ENCODE measurements at regions not wholly inside any gene's neighbourhood (a gene's known extent, or its start where the extent isn't known, plus 50 kb on each side); places are given as distances from the start of the nearest gene placed in this dataset.

GRCh38 chr3:162329514-162329913, 832.9 kb downstream of the OTOL1 start:
- Histone ChIP-seq H3K9me3 (no peaks in the 10 kb centered on the region; the same call in 1 of the 2 replicates), H3K36me3 (replicated peaks) (no peaks in the 10 kb centered on the region), H3K4me3 (no peak overlapping the region), H3K4me1 (no peaks in the 10 kb centered on the region), H3K27me3 (ENCODE audit: low read depth) (no peaks in the 10 kb centered on the region)
- DNase-seq (ENCODE audit: low spot score in 2 of 2): no peak
- in situ Hi-C loops (cut with MboI; ENCODE audit: low sequenced_read_pairs): no loop called here

GRCh38 chr3:162332344-162332743, 835.7 kb downstream of the OTOL1 start:
- in situ Hi-C loops (cut with MboI; ENCODE audit: low sequenced_read_pairs): no loop called here
- no peaks in the 10 kb centered on the region; the same call in 1 of the 2 replicates for H3K9me3 ChIP-seq
- no peaks in the 10 kb centered on the region for H3K36me3 ChIP-seq (replicated peaks)
- H3K4me3 ChIP-seq: no peak overlapping the region
- no peak for DNase-seq (ENCODE audit: low spot score in 2 of 2)
- H3K4me1 ChIP-seq: no peaks in the 10 kb centered on the region
- no peaks in the 10 kb centered on the region for H3K27me3 ChIP-seq (ENCODE audit: low read depth)

DNA sequence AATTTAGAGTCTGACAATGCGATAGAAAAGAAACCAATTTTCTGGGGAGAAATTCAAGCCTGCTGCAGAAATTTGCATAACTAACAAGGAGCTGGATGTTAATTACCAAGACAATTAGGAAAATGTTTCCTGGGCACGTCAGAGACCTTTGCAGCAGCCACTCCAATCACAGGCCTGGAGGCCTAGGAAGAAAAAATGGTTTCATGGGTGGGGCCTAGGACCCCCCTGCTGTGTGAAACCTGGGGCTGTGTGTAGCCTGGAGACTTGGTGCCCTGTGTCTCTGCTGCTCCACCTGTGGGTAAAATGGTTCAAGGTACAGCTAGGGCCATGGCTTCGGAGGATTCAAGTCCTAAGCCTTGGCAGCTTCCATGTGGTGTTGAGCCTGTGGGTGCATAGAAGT, 837.9 kb downstream of the OTOL1 start:
- DNase-seq (ENCODE audit: low spot score in 2 of 2): no peak
- Histone ChIP-seq H3K9me3 (no peaks in the 10 kb centered on the region; the same call in 1 of the 2 replicates), H3K4me3 (no peak overlapping the region), H3K27me3 (ENCODE audit: low read depth) (no peaks in the 10 kb centered on the region), H3K36me3 (replicated peaks) (no peaks in the 10 kb centered on the region), H3K4me1 (no peaks in the 10 kb centered on the region)
- in situ Hi-C loops (cut with MboI; ENCODE audit: low sequenced_read_pairs): no loop called here

DNA sequence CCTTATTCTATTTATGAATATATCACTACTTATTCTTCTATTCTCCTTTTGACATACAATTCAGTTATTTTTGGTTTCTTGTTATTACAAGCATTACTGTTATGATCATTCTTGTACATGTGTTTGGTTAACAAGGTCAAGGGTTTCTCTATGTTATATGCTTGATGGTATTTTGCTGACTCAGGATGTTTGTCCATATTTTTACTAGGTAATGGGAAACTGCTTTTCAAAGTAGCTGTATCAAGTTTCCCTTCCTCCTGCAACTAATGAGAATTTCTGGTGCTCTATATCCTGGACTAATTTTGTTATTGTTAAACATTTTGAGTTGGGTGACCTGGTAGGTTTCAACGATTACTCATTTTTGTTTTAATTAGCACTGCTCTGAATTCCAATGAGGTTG, 841.0 kb downstream of the OTOL1 start:
- no peaks in the 10 kb centered on the region for H3K4me1 ChIP-seq
- H3K27me3 ChIP-seq (ENCODE audit: low read depth): no peaks in the 10 kb centered on the region
- no peaks in the 10 kb centered on the region for H3K36me3 ChIP-seq (replicated peaks)
- no peak overlapping the region for H3K4me3 ChIP-seq
- no peaks in the 10 kb centered on the region; the same call in 1 of the 2 replicates for H3K9me3 ChIP-seq
- no peak for DNase-seq (ENCODE audit: low spot score in 2 of 2)
- in situ Hi-C loops (cut with MboI; ENCODE audit: low sequenced_read_pairs): no loop called here

- no peaks in the 10 kb centered on the region for H3K36me3 ChIP-seq (replicated peaks)
- in situ Hi-C loops (cut with MboI; ENCODE audit: low sequenced_read_pairs): no loop called here
- DNase-seq (ENCODE audit: low spot score in 2 of 2): no peak
- H3K9me3 ChIP-seq: no peaks in the 10 kb centered on the region
- no peaks in the 10 kb centered on the region for H3K27me3 ChIP-seq (ENCODE audit: low read depth)
- H3K4me1 ChIP-seq: no peaks in the 10 kb centered on the region
- no peak overlapping the region for H3K4me3 ChIP-seq
Observed at GRCh38 chr3:162338514-162338913, 841.9 kb downstream of the OTOL1 start.

GRCh38 chr3:162348912-162349311, 852.3 kb downstream of the OTOL1 start:
- Histone ChIP-seq H3K9me3 (no peaks in the 10 kb centered on the region), H3K4me3 (no peak overlapping the region), H3K4me1 (no peaks in the 10 kb centered on the region), H3K36me3 (replicated peaks) (no peaks in the 10 kb centered on the region), H3K27me3 (ENCODE audit: low read depth) (no peaks in the 10 kb centered on the region)
- no peak for DNase-seq (ENCODE audit: low spot score in 2 of 2)
- in situ Hi-C loops (cut with MboI; ENCODE audit: low sequenced_read_pairs): no loop called here

GRCh38 chr3:162353414-162353813, 856.8 kb downstream of the OTOL1 start:
- Histone ChIP-seq H3K4me3 (no peak overlapping the region), H3K27me3 (ENCODE audit: low read depth) (no peaks in the 10 kb centered on the region), H3K4me1 (no peaks in the 10 kb centered on the region), H3K9me3 (no peaks in the 10 kb centered on the region), H3K36me3 (replicated peaks) (no peaks in the 10 kb centered on the region)
- DNase-seq (ENCODE audit: low spot score in 2 of 2): no peak
- in situ Hi-C loops (cut with MboI; ENCODE audit: low sequenced_read_pairs): no loop called here

- DNase-seq (ENCODE audit: low spot score in 2 of 2): no peak
Observed at GRCh38 chr3:162354356-162354755, 857.7 kb downstream of the OTOL1 start.

GRCh38 chr3:162365066-162365719, 868.6 kb downstream of the OTOL1 start:
- in situ Hi-C loops (cut with MboI; ENCODE audit: low sequenced_read_pairs): no loop called here
- no peak for DNase-seq (ENCODE audit: low spot score in 2 of 2)
- H3K9me3 ChIP-seq: no peaks in the 10 kb centered on the region
- H3K27me3 ChIP-seq (ENCODE audit: low read depth): no peaks in the 10 kb centered on the region
- H3K36me3 ChIP-seq (replicated peaks): no peaks in the 10 kb centered on the region
- no peak overlapping the region for H3K4me3 ChIP-seq
- H3K4me1 ChIP-seq: no peaks in the 10 kb centered on the region

More at GRCh38 chr3:162354356-162354755, 857.7 kb downstream of the OTOL1 start:
- no peaks in the 10 kb centered on the region for H3K27me3 ChIP-seq (ENCODE audit: low read depth)
- H3K4me1 ChIP-seq: no peaks in the 10 kb centered on the region
- no peaks in the 10 kb centered on the region for H3K9me3 ChIP-seq
- in situ Hi-C loops (cut with MboI; ENCODE audit: low sequenced_read_pairs): no loop called here
- H3K4me3 ChIP-seq: no peak overlapping the region
- H3K36me3 ChIP-seq (replicated peaks): no peaks in the 10 kb centered on the region

DNA sequence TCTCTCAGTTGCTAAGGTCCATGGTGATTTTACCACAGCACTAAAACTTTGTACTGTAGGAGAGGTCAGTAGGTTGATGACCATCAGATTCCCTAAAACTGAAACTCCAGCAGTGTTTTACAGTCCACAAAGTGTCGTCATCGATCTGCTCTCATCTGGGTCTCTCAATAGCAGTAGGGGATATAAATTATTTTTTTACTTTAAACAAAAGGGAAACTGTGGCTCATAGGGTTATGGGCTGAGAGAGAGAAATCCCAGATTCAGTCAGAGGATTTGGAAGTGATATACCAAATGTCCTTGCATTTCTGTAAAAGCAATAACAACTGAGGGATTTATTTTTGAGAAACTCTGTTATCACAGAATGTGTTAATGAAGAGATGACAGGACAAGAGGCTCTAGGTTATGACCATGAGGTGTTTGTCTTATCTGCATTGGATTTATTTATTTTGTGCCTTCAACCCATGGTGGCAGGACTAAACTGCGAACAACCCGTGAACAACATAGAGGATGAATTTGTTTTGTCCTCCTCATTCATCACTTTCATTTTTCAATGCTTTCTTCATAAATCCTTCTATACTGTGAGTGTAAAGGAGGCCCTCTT, 869.7 kb downstream of the OTOL1 start:
- Histone ChIP-seq H3K36me3 (replicated peaks) (no peaks in the 10 kb centered on the region), H3K4me1 (no peaks in the 10 kb centered on the region), H3K4me3 (no peak overlapping the region), H3K9me3 (no peaks in the 10 kb centered on the region), H3K27me3 (ENCODE audit: low read depth) (no peaks in the 10 kb centered on the region)
- no peak for DNase-seq (ENCODE audit: low spot score in 2 of 2)
- in situ Hi-C loops (cut with MboI; ENCODE audit: low sequenced_read_pairs): no loop called here

GRCh38 chr3:162367429-162368260, 871.0 kb downstream of the OTOL1 start:
- DNase-seq (ENCODE audit: low spot score in 2 of 2): no peak
- H3K9me3 ChIP-seq: no peaks in the 10 kb centered on the region
- no peak overlapping the region for H3K4me3 ChIP-seq
- in situ Hi-C loops (cut with MboI; ENCODE audit: low sequenced_read_pairs): no loop called here
- H3K36me3 ChIP-seq (replicated peaks): no peaks in the 10 kb centered on the region
- no peaks in the 10 kb centered on the region for H3K4me1 ChIP-seq
- H3K27me3 ChIP-seq (ENCODE audit: low read depth): no peaks in the 10 kb centered on the region

GRCh38 chr3:162368417-162368816, 871.8 kb downstream of the OTOL1 start:
- no peaks in the 10 kb centered on the region for H3K4me1 ChIP-seq
- no peak for DNase-seq (ENCODE audit: low spot score in 2 of 2)
- no peaks in the 10 kb centered on the region for H3K36me3 ChIP-seq (replicated peaks)
- no peaks in the 10 kb centered on the region for H3K27me3 ChIP-seq (ENCODE audit: low read depth)
- H3K9me3 ChIP-seq: no peaks in the 10 kb centered on the region
- H3K4me3 ChIP-seq: no peak overlapping the region
- in situ Hi-C loops (cut with MboI; ENCODE audit: low sequenced_read_pairs): no loop called here

DNA sequence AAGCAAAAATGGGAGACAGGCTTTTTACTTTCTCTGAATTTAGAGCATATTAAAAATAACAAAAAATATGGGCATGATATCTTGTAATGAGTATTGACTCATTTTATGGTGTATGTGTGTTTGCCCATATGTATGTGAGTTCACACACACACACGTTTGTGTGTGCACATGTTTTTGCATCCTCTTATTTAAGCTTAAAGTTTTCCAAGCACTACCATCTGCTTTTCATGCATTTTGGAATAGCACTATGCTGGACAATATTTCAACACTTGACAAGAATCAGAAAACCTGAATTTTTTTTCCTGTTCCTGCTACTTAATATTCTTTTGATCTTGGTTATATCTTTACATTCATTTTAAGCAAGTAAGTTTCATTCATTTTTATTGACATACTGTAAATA, 872.7 kb downstream of the OTOL1 start:
- no peaks in the 10 kb centered on the region for H3K27me3 ChIP-seq (ENCODE audit: low read depth)
- no peak overlapping the region for H3K4me3 ChIP-seq
- in situ Hi-C loops (cut with MboI; ENCODE audit: low sequenced_read_pairs): no loop called here
- no peaks in the 10 kb centered on the region for H3K36me3 ChIP-seq (replicated peaks)
- no peaks in the 10 kb centered on the region for H3K4me1 ChIP-seq
- DNase-seq (ENCODE audit: low spot score in 2 of 2): no peak
- no peaks in the 10 kb centered on the region for H3K9me3 ChIP-seq

DNA sequence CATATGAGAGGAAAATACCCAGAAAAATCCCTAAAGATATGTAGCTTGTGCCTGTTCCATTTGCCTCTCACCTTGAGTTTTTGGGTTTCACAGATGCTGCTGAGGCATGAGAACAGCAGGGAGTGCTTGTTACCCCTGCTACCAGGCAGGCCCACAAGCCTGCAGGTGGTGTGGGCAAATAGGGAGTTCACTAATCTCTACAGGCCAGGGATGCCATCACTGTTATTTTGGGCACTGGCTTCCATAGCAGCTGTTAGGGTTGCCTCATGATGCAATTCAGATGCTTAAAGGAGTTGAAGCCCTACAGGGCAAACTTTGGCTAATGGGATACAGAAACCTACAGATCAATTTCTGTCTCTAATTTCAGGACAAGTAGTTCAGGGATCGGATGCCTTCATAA, 873.5 kb downstream of the OTOL1 start:
- Histone ChIP-seq H3K9me3 (no peaks in the 10 kb centered on the region), H3K4me3 (no peak overlapping the region), H3K36me3 (replicated peaks) (no peaks in the 10 kb centered on the region), H3K27me3 (ENCODE audit: low read depth) (no peaks in the 10 kb centered on the region), H3K4me1 (no peaks in the 10 kb centered on the region)
- DNase-seq (ENCODE audit: low spot score in 2 of 2): no peak
- in situ Hi-C loops (cut with MboI; ENCODE audit: low sequenced_read_pairs): no loop called here
